Neural cell (in vitro differentiated cells): ENCODE measurements at regions not wholly inside any gene's neighbourhood (a gene's known extent, or its start where the extent isn't known, plus 50 kb on each side); places are given as distances from the start of the nearest gene placed in this dataset.

Source experiments
- CTCF ChIP-seq: fragments of 450-650 bp; IDR thresholded peaks from 2 replicates; pipeline ENCODE4 v1.5.1; 2014; ENCODE audit warnings: antibody characterized with exemption, mild to moderate bottlenecking, moderate library complexity; ENCODE audit not compliant: poor library complexity, severe bottlenecking
- MXI1 ChIP-seq: fragments of 450-650 bp; conservative IDR thresholded peaks from 2 replicates; pipeline ENCODE4 v1.6.1; 2014; ENCODE audit warnings: antibody characterized with exemption, mild to moderate bottlenecking; ENCODE audit not compliant: poor library complexity, severe bottlenecking
- POLR2AphosphoS5 ChIP-seq: IDR thresholded peaks from 2 replicates; pipeline ENCODE4 v1.6.1; 2012
- RAD21 ChIP-seq: fragments of 450-650 bp; conservative IDR thresholded peaks from 2 replicates; pipeline ENCODE4 v1.6.1; 2014; ENCODE audit warnings: antibody characterized with exemption, mild to moderate bottlenecking, moderate library complexity
- REST ChIP-seq: IDR thresholded peaks from 2 replicates; pipeline ENCODE4 v1.6.1; 2012; ENCODE audit warnings: borderline replicate concordance

- no peak for TF ChIP-seq CTCF
- no peak for TF ChIP-seq MXI1
- no peak for TF ChIP-seq POLR2AphosphoS5
- no peak for TF ChIP-seq REST
- TF ChIP-seq RAD21, result no peak
Observed at GRCh38 chr10:15426558-15426957, 55.5 kb upstream of the FAM171A1 start.
